OCI-LY7 (cell line): ENCODE measurements at regions not wholly inside any gene's neighbourhood (a gene's known extent, or its start where the extent isn't known, plus 50 kb on each side); places are given as distances from the start of the nearest gene placed in this dataset.

Source experiments
- EZH2phosphoT487 ChIP-seq: fragments of 200-600 bp; sonication (generic); IDR thresholded peaks from 2 replicates; pipeline ENCODE4 v1.6.1; 2018; ENCODE audit warnings: low read depth, borderline replicate concordance, mild to moderate bottlenecking, mixed run types, antibody characterized with exemption, low read length, moderate library complexity, mixed read lengths
- TF ChIP-seq, protein P1 (sequence below): fragments of 200-600 bp; sonication (generic); conservative IDR thresholded peaks from 2 replicates; pipeline ENCODE4 v1.5.1; 2014; ENCODE audit warnings: mild to moderate bottlenecking, antibody characterized with exemption, low read length, moderate library complexity, mixed read lengths

- TF ChIP-seq, protein P1, sequence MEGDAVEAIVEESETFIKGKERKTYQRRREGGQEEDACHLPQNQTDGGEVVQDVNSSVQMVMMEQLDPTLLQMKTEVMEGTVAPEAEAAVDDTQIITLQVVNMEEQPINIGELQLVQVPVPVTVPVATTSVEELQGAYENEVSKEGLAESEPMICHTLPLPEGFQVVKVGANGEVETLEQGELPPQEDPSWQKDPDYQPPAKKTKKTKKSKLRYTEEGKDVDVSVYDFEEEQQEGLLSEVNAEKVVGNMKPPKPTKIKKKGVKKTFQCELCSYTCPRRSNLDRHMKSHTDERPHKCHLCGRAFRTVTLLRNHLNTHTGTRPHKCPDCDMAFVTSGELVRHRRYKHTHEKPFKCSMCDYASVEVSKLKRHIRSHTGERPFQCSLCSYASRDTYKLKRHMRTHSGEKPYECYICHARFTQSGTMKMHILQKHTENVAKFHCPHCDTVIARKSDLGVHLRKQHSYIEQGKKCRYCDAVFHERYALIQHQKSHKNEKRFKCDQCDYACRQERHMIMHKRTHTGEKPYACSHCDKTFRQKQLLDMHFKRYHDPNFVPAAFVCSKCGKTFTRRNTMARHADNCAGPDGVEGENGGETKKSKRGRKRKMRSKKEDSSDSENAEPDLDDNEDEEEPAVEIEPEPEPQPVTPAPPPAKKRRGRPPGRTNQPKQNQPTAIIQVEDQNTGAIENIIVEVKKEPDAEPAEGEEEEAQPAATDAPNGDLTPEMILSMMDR = no peak
- TF ChIP-seq EZH2phosphoT487 = no peak
Measured at GRCh38 chr2:220077488-220077887, 450.1 kb downstream of the SLC4A3 start.
